ENCODE measurements at regions not wholly inside any gene's neighbourhood (a gene's known extent, or its start where the extent isn't known, plus 50 kb on each side); places are given as distances from the start of the nearest gene placed in this dataset.

DNA sequence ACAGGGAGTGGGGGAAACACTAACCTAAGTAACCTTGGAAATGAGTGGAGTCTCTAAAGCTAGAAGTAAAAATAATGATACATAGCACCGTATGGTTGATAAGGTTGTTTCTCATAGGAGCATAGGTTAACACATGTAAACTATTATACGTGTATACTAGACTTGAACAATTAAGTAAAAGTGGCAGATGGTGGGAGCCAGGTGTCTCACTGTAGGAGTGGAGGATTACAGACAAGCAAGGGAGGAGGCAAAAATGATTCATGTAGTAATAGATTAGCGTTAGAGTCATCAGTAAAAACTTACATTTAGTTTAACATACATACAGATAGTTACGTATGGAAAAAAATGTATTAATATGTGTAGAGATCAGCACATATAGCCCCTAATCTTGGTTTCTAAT, 138.4 kb upstream of the DSCAM start:
- TF ChIP-seq, protein P1, sequence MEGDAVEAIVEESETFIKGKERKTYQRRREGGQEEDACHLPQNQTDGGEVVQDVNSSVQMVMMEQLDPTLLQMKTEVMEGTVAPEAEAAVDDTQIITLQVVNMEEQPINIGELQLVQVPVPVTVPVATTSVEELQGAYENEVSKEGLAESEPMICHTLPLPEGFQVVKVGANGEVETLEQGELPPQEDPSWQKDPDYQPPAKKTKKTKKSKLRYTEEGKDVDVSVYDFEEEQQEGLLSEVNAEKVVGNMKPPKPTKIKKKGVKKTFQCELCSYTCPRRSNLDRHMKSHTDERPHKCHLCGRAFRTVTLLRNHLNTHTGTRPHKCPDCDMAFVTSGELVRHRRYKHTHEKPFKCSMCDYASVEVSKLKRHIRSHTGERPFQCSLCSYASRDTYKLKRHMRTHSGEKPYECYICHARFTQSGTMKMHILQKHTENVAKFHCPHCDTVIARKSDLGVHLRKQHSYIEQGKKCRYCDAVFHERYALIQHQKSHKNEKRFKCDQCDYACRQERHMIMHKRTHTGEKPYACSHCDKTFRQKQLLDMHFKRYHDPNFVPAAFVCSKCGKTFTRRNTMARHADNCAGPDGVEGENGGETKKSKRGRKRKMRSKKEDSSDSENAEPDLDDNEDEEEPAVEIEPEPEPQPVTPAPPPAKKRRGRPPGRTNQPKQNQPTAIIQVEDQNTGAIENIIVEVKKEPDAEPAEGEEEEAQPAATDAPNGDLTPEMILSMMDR (IDR thresholded peaks at IDR 0.05; ENCODE audit: unreplicated experiment): no peak
- Mint-ChIP-seq H3K4me3 (no peak overlapping the region), H3K9me3 (peaks cover 45% of the 10 kb centered on the region), H3K27me3 (ENCODE audit: low read depth) (peaks cover 2% of the 10 kb centered on the region), H3K4me1 (no peaks in the 10 kb centered on the region), H3K27ac (no peak overlapping the region), H3K36me3 (no peaks in the 10 kb centered on the region)
- no peak for DNase-seq (ENCODE audit: low spot score in 2 of 2, unreplicated experiment in 2 of 2)

DNA sequence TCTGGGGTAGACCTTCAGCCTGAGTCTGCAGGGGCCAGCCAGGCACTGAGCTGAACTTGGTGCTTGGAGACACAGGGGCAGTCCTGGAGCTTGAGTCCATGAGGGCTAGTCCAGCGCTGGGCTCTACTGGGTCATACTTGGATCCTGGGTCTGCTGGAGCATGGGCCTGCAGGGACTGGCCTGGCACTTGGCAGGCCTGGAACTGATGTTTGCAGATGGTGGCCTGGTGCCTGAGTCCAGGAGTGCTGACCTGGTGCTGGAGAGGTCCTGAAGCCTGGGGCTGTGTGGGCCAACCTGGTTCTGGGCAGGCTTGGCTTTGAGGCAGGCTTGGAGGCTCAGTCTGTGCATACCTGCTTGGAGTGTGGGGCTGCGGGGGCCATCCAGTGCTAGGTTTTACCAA, 143.4 kb upstream of the DSCAM start:
- H3K36me3 Mint-ChIP-seq: no peaks in the 10 kb centered on the region
- peaks cover 16% of the 10 kb centered on the region for H3K9me3 Mint-ChIP-seq
- H3K27me3 Mint-ChIP-seq (ENCODE audit: low read depth): peaks cover under 1% of the 10 kb centered on the region
- TF ChIP-seq, protein P1 (IDR thresholded peaks at IDR 0.05; ENCODE audit: unreplicated experiment): no peak
- no peak overlapping the region for H3K27ac Mint-ChIP-seq
- no peak for DNase-seq (ENCODE audit: low spot score in 2 of 2, unreplicated experiment in 2 of 2)
- H3K4me3 Mint-ChIP-seq: no peak overlapping the region
- no peaks in the 10 kb centered on the region for H3K4me1 Mint-ChIP-seq

DNA sequence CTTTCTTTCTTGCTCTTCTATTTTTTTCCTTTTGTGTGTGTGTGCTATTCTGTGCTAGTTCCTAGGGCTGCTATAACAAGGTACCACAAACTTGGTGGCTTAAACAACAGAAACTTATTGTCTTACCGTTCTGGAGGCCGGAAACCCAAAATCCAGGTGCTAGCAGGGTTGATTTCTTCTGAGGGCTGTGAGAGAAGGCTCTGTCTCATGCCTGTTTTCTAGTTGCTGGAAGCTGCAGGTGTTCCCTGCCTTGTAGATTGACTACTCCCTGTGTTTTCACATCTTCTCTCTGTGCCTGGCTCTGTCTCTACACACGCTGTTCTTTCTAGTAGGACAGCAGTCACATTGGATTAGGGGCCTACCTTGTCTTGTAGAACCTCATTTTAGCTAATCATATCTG, 150.9 kb upstream of the DSCAM start:
- Mint-ChIP-seq H3K4me3 (no peak overlapping the region), H3K36me3 (no peaks in the 10 kb centered on the region), H3K9me3 (peaks cover 28% of the 10 kb centered on the region), H3K27me3 (ENCODE audit: low read depth) (peaks cover 5% of the 10 kb centered on the region), H3K4me1 (no peaks in the 10 kb centered on the region), H3K27ac (no peak overlapping the region)
- TF ChIP-seq, protein P1 (IDR thresholded peaks at IDR 0.05; ENCODE audit: unreplicated experiment): no peak
- no peak for DNase-seq (ENCODE audit: low spot score in 2 of 2, unreplicated experiment in 2 of 2)

DNA sequence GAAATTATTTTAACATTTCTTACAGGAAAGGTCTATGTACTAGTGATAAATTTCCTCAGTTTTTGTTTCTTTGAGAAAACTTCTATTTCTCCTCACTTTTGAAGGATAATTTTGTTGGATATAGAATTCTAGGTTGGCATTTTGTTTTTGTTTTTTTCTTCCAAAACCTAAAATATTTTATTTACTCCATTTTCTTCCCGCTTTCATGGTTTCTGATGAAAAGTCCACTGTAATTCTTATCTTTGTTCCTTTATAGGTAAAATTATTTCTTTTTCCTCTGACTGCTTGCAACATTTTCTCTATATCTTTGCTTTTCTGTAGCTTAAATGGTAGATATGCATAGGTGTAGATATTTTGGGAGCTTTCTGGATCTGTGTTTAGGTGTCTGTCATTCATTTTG, 153.9 kb upstream of the DSCAM start:
- Mint-ChIP-seq H3K9me3 (peaks cover 28% of the 10 kb centered on the region), H3K27ac (no peak overlapping the region), H3K36me3 (no peaks in the 10 kb centered on the region), H3K27me3 (ENCODE audit: low read depth) (peaks cover 4% of the 10 kb centered on the region), H3K4me1 (no peaks in the 10 kb centered on the region), H3K4me3 (no peak overlapping the region)
- DNase-seq (ENCODE audit: low spot score in 2 of 2, unreplicated experiment in 2 of 2): no peak
- TF ChIP-seq, protein P1 (IDR thresholded peaks at IDR 0.05; ENCODE audit: unreplicated experiment): no peak

DNA sequence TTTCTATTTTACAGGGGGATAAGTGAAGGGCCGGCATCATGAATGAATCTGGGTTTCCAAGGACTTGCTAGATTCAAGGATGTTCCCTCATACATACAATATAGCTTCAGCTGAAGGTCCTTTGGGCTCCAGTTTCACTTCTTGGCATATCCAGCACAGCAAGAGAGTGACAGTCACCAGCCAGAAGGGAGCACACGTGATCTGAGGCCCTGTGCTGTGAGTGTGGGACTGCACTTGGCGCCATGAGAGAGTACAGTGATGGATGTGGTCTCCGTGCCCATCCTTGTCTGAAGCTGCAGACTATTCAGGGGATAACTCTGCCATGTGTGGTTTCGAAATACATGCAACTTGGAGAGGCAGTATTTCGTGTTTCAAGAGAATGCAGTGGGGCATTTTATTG, 159.7 kb upstream of the DSCAM start:
- Mint-ChIP-seq H3K4me3 (no peak overlapping the region), H3K27me3 (ENCODE audit: low read depth) (peaks cover 2% of the 10 kb centered on the region), H3K36me3 (no peaks in the 10 kb centered on the region), H3K4me1 (peaks cover 10% of the 10 kb centered on the region), H3K9me3 (peaks cover 13% of the 10 kb centered on the region), H3K27ac (no peak overlapping the region)
- TF ChIP-seq, protein P1 (IDR thresholded peaks at IDR 0.05; ENCODE audit: unreplicated experiment): no peak
- no peak for DNase-seq (ENCODE audit: low spot score in 2 of 2, unreplicated experiment in 2 of 2)

DNA sequence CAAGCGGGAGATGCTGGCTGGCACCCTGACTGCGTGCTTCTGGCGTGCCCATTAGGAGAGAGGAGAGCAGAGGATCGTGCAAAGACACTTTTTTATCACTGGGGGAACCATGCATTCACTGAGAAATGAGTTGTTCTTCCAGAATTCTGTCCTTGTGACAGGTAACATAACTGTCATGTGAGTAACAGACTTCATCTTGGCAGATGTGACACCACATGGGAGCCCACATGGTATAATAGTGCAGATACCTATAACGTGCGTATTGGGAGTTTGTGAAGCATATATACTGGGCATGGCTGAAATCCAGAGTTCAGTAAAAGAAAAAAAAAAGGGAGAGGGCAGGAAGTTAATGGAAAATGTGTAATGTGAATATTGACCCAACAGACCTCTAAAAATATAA, 159.6 kb upstream of the BACE2 start:
- TF ChIP-seq, protein P1 (IDR thresholded peaks at IDR 0.05; ENCODE audit: unreplicated experiment): no peak
- Mint-ChIP-seq H3K27ac (no peak overlapping the region), H3K9me3 (peaks cover 6% of the 10 kb centered on the region), H3K4me3 (no peak overlapping the region), H3K36me3 (no peaks in the 10 kb centered on the region), H3K27me3 (ENCODE audit: low read depth) (peaks cover 2% of the 10 kb centered on the region), H3K4me1 (peaks cover 10% of the 10 kb centered on the region)
- DNase-seq (ENCODE audit: low spot score in 2 of 2, unreplicated experiment in 2 of 2): no peak
